Activated T-helper 17 cell treated with anti-CD3 and anti-CD28 coated beads, Interleukin-2, amount 50 U/mL, for 72 hours (primary cell): ENCODE measurements at regions not wholly inside any gene's neighbourhood (a gene's known extent, or its start where the extent isn't known, plus 50 kb on each side); places are given as distances from the start of the nearest gene placed in this dataset.

ENCODE experiments used
- ATAC-seq: fragments of 150-1000 bp; cut with Tn5 transposase; replicated peaks from 2 replicates; pipeline ENCODE4 v1.10.0; 2021; ENCODE audit warnings: mild to moderate bottlenecking, moderate library complexity
- H3K27ac Mint-ChIP-seq: one replicate; pipeline ENCODE4 v1.8.0; 2022; ENCODE audit warnings: mixed read lengths
- H3K27me3 Mint-ChIP-seq: one replicate; pipeline ENCODE4 v1.8.0; 2022; ENCODE audit warnings: mixed read lengths
- H3K36me3 Mint-ChIP-seq: one replicate; pipeline ENCODE4 v1.8.0; 2022; ENCODE audit warnings: low read depth, mild to moderate bottlenecking, mixed read lengths
- H3K4me1 Mint-ChIP-seq: one replicate; pipeline ENCODE4 v1.8.0; 2022; ENCODE audit warnings: mixed read lengths
- H3K4me3 Mint-ChIP-seq: one replicate; pipeline ENCODE4 v1.8.0; 2022; ENCODE audit warnings: mild to moderate bottlenecking, mixed read lengths
- H3K9me3 Mint-ChIP-seq: one replicate; pipeline ENCODE4 v1.8.0; 2022; ENCODE audit warnings: mixed read lengths

DNA sequence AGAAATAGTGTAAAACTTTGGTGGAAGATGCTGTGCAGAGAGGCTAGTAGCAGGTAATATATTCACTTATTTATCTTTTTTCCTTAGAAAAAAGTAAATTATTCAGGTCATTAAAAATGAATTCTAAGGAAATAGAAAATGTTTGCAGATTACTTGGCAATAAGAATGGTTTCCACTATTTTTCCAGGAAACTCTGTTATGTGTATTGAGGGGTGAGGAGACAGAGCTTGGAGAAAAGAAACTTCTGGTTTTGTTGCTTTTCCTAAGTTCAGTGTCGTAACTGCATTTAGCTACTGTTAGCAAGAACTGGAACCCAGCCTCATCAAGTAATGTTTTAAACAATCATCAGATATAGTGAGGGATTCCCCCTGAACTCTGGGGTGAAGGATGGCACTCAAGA, 79.2 kb upstream of the SMLR1 start:
- no peaks in the 10 kb centered on the region for H3K4me1 Mint-ChIP-seq
- ATAC-seq, result no peak
- H3K4me3 Mint-ChIP-seq, result no peak overlapping the region
- H3K27me3 Mint-ChIP-seq, result peaks cover 3% of the 10 kb centered on the region
- no peaks in the 10 kb centered on the region for H3K36me3 Mint-ChIP-seq
- no peak overlapping the region for H3K27ac Mint-ChIP-seq
- no peaks in the 10 kb centered on the region for H3K9me3 Mint-ChIP-seq

DNA sequence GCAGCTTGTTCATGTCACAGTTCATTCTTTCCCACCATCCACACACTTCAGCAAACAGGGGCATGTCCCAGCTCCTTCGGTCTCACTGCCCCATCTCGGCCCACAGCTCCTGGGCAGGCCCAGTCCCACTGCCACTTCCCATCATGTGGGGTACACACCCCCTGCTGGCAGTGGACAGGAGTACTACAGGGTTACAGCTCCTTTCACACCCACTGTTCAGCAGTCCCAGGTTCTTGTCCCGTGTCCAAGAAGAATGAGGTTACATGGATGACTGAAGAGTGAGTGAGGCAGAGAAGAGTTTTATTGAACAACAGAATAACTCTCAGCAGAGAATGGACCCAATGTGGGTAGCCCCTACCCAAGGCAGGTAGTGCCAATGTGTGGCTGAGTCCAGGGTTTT, 77.8 kb upstream of the SMLR1 start:
- Mint-ChIP-seq H3K27me3 (peaks cover 3% of the 10 kb centered on the region), H3K36me3 (no peaks in the 10 kb centered on the region), H3K4me1 (no peaks in the 10 kb centered on the region), H3K9me3 (no peaks in the 10 kb centered on the region), H3K4me3 (no peak overlapping the region), H3K27ac (no peak overlapping the region)
- no peak for ATAC-seq

DNA sequence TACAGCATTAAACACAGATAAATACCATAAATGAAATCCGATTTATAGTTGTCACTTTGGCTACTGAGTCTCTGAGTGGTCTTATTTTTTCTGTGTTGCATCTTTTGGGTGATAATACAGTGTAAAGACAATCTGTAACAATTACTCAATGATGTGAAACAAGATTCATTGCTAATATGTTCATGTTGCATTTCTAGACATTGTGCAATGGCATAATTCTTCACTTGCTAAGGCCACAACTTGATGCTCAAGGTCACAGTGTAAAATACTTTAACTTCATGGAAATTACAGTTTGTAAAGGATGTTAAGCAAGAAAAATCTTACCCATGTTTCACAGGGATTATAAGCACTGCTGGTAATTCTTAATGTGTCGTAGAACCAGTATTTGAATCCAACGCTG, 74.9 kb upstream of the SMLR1 start:
- no peak for ATAC-seq
- Mint-ChIP-seq H3K36me3 (no peaks in the 10 kb centered on the region), H3K27me3 (peaks cover 3% of the 10 kb centered on the region), H3K27ac (no peak overlapping the region), H3K4me3 (no peak overlapping the region), H3K9me3 (no peaks in the 10 kb centered on the region), H3K4me1 (no peaks in the 10 kb centered on the region)

DNA sequence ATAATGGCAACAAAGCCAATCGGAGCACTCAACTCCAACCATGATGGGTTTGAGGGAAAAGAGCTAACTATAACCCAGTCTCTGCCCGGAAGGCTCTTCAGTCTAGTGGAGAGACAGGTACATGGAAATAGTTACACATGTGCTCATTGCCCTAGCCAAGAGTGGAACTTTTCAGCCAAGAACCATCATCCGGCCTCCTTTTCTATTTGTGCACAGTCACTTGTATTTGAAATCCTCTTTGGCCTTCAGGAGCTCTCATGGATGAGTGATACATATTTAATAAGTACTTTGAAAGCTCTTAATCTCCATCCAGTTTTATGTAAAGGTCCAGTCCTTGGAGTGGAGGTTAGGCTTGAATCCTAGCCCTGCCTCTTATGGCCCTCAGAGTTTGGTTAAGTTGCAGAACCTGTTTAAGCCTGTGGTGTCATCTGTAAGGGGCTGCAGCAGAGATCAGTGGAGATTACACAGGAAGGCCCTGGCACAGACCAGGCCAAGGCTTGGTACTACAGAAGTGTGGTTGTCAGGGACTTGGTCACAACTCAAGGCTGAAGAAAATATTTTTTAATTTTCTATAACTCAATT, 72.3 kb upstream of the SMLR1 start:
- Mint-ChIP-seq H3K27me3 (peaks cover 3% of the 10 kb centered on the region), H3K9me3 (no peaks in the 10 kb centered on the region), H3K4me3 (no peak overlapping the region), H3K27ac (no peak overlapping the region), H3K4me1 (peaks cover 4% of the 10 kb centered on the region), H3K36me3 (no peaks in the 10 kb centered on the region)
- ATAC-seq, result no peak

DNA sequence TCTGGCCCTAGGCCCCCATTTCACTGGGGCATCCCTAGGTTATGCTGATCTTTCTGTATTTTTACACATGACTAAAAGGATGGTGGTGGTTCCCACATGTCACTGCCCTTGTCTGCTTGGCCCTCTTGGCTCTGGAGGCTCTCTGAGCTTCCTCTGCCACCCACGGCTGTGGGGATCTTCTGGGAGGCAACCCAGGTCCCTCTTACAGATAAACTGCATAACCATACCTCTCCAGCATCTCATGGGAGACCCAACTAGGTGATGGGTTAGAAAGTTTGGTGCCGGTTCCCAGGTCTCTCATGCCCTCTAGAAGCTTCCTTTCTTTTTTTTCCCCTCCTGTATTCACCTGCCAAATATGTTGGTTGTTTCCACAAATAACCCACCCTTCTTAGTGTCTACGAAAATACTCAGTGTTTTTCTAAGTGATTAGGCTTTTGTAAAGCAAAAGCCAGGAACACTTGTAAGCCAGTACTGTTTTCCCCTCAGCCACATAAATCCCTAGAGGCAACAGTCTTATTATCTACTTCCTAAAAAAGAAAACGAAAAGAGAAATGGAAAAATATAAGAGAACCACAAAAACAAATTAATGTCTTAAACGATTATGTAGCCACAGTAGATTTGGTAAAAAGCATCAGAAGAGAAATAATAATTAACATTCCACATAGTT, 71.7 kb upstream of the SMLR1 start:
- Mint-ChIP-seq H3K4me1 (peaks cover 4% of the 10 kb centered on the region), H3K9me3 (no peaks in the 10 kb centered on the region), H3K27me3 (peaks cover 3% of the 10 kb centered on the region), H3K36me3 (no peaks in the 10 kb centered on the region), H3K27ac (no peak overlapping the region), H3K4me3 (no peak overlapping the region)
- ATAC-seq, result no peak

DNA sequence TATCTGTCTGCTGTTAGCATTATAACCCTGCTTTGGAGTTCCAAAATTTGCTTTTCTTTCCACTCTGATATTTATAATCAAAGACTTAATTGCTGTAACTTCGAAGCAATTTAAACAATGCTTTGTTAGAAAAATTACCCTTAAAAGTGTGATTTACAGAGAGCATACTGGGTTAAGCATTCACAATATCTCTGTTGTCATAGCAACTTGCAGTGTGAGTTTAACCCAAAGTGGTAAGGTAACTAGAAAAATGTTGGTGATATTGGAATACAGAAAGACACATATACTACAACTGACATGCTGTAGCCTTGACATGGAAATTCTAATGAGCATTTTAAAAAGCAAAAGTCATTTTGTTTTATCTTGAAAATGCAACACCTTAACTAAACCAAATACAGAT, 70.4 kb upstream of the SMLR1 start:
- ATAC-seq, result no peak

DNA sequence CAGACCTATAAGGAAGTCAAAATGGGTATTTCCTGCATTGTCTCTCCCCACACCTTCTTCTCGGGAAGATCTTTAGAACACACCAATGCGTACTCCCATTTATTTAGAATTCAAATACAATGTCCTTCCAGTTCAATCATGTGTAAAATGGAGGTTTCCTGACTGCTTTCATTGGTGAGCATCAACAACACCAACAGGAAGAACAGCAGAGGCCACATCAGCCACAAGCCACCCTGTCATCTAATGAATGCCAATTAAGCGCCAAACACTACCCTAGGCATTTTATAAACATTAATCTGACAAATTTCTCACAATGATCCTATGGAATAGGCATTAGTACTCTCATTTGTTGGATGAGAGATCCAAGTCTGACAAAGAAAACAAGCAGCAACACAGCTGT, 68.4 kb upstream of the SMLR1 start:
- Mint-ChIP-seq H3K4me1 (peaks cover 4% of the 10 kb centered on the region), H3K9me3 (no peaks in the 10 kb centered on the region), H3K36me3 (no peaks in the 10 kb centered on the region), H3K4me3 (no peak overlapping the region), H3K27me3 (no peaks in the 10 kb centered on the region), H3K27ac (peak overlapping the region; percentile 74)
- ATAC-seq, result no peak

More for the DNA sequence above, 70.4 kb upstream of the SMLR1 start:
- Mint-ChIP-seq H3K27ac (no peak overlapping the region), H3K4me1 (peaks cover 4% of the 10 kb centered on the region), H3K9me3 (no peaks in the 10 kb centered on the region), H3K36me3 (no peaks in the 10 kb centered on the region), H3K27me3 (no peaks in the 10 kb centered on the region), H3K4me3 (no peak overlapping the region)

DNA sequence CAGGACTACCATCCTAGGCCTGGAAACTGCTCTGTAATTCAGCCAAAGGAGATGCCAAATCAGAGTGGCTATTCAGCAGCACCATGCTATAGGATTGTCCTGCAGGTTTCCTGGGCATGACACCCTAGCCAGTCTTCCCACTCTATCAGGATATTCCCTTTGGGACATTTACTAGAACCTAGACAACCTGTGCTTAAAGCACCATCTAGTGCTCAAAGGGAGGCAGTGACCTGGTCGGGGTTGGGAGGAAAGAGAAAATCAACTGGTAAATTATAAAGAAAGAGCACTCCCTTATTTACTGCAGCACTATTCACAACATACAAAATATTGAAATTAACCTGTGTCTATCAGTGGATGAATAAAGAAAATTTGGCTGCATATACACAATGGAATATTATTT, 67.2 kb upstream of the SMLR1 start:
- ATAC-seq, result no peak
- Mint-ChIP-seq H3K36me3 (no peaks in the 10 kb centered on the region), H3K27ac (no peak overlapping the region), H3K4me1 (peaks cover 4% of the 10 kb centered on the region), H3K27me3 (no peaks in the 10 kb centered on the region), H3K4me3 (no peak overlapping the region), H3K9me3 (no peaks in the 10 kb centered on the region)

DNA sequence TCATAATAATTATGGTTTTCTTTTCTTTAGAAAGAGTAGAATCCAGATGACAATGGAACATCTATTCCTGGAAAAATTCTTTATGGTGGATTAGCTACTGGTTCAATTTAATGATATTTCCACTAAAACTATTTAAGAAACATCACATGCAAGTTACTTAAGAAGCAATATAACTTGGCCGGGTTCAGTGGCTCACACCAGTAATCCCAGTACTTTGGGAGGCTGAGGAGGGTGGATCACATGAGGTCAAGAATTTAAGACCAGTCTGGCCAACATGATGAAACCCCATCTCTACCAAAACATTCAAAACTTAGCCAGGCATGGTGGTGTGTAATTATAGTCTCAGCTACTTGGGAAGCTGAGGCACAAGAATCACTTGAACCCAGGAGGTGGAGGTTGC, 65.9 kb upstream of the SMLR1 start:
- Mint-ChIP-seq H3K4me3 (no peak overlapping the region), H3K27ac (no peak overlapping the region), H3K9me3 (no peaks in the 10 kb centered on the region), H3K27me3 (no peaks in the 10 kb centered on the region), H3K4me1 (peaks cover 4% of the 10 kb centered on the region), H3K36me3 (no peaks in the 10 kb centered on the region)
- ATAC-seq, result no peak

DNA sequence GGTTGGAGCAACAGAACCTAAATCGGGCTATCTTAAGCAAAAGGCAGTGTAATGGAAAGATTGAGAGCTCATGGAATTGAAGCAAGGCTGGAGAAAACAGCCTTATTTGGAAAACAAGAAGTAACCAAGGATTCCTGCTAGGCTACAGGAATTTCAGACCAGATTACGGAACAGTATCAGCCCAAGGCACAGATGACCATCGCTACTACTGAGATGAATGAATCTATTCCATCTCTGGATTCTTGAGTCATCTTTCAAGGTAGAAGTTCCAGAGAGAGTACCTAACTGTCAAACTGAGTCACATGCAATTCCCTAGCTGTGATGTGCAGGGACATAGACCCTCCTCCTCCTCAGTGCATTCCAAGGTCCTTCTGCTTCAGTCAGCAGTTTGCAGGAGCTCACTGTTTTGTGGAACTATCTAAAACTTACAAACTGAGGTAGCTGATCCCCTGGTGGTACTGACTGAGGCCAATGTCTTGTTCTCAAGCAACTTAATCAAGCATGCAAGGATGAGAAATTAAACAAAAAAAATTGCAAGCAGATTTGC, 62.0 kb upstream of the SMLR1 start:
- no peak for ATAC-seq
- Mint-ChIP-seq H3K27ac (no peak overlapping the region), H3K9me3 (no peaks in the 10 kb centered on the region), H3K27me3 (no peaks in the 10 kb centered on the region), H3K4me1 (no peaks in the 10 kb centered on the region), H3K36me3 (no peaks in the 10 kb centered on the region), H3K4me3 (no peak overlapping the region)

DNA sequence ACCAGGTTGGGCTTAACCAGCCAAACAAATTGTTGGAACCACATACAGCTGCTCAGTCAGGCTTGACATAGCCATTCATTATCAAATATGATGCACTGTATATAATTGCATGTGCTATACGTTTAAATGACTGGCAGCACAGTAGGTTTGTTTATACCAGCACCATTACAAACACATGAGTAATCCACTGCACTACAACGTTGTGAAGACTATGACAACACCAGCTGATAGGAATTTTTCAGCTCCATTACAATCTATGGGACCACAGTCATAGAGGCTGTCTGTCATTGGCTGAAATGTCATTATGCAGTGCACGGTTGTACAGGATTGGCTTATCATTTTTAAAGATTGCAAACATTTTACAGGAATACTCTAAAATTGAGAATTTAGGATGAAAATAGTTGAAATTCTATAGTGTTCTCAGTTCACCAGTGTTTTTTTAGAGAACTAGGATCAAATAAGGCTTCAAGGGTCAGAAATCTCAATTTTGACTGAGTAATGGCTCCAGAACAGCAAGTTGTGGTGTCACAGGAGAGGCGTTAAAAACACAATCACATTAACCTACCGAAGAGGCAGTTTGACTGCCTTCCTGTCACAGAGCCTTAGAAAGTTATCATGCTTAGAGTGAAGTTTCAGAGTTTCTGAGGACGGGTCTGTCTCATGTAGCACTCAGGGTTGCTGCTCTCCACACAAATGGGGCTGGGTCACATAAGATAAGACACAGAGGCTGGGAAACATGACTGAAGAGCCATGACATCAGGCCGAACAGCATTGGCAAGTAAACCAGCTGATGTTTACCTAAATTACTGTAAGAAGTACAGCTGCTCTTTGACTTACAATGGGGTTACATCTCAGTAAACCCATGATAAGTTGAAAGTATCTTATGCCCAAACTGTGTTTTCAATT, 60.7 kb upstream of the SMLR1 start:
- Mint-ChIP-seq H3K27me3 (no peaks in the 10 kb centered on the region), H3K27ac (no peak overlapping the region), H3K36me3 (no peaks in the 10 kb centered on the region), H3K4me3 (no peak overlapping the region), H3K9me3 (no peaks in the 10 kb centered on the region), H3K4me1 (no peaks in the 10 kb centered on the region)
- no peak for ATAC-seq

DNA sequence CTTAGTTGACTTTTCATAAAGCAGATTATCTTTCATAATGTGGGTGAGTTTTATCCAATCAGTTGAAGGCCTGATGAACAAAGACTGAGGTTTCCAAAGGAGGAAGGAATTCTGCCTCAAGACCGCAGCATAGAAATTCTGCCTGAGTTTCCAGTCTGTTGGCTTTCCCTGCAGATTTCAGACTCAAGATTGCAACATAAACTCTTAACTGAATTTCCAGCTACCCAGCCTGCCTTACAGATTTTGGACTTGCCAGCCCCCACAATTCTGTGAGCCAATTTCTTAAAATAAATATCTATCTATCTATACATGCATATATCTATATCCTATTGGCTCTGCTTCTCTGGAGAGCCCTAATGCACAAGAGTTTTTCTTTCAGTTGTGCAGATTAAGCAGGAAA, 57.3 kb upstream of the SMLR1 start:
- Mint-ChIP-seq H3K27me3 (no peaks in the 10 kb centered on the region), H3K4me1 (no peaks in the 10 kb centered on the region), H3K4me3 (no peak overlapping the region), H3K36me3 (no peaks in the 10 kb centered on the region), H3K9me3 (no peaks in the 10 kb centered on the region), H3K27ac (no peak overlapping the region)
- no peak for ATAC-seq

DNA sequence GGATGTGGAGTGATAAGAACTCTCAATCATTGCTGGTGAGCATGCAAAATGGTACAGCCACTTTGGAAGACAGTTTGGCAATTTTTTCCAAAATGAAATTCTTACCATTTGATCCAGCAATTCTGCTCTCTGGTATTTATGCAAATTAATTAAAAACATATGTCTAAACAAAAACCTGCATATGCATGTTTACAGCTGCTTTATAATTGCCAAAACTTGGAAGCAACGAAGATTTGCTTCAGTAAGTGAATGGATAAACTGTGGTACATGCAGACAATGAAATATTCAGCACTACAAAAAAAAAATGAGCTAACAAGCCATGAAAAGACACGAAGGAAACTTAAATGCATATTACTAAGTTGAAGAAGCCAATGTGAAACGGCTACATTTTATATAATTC, 55.5 kb upstream of the SMLR1 start:
- Mint-ChIP-seq H3K36me3 (no peaks in the 10 kb centered on the region), H3K4me3 (no peak overlapping the region), H3K27ac (no peak overlapping the region), H3K9me3 (no peaks in the 10 kb centered on the region), H3K4me1 (peaks cover 6% of the 10 kb centered on the region), H3K27me3 (no peaks in the 10 kb centered on the region)
- ATAC-seq, result no peak

DNA sequence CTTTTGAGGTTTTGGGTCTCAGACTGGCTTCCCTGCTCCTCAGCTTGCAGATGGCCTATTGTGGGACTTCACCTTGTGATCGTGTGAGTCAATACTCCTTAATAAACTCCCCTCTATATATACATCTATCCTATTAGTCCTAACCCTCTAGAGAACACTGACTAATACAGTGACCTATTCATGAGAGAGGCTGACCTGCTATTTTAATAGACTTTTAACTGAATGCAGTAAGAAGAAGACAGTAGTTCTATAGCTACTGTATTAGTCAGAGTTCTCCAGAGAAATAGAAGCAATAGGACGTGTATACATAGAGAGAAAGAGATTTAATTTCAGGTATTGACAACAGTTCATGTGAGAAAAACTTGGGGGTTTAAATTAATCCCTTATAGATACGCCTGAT, 53.3 kb upstream of the SMLR1 start:
- Mint-ChIP-seq H3K9me3 (no peaks in the 10 kb centered on the region), H3K27ac (no peak overlapping the region), H3K36me3 (no peaks in the 10 kb centered on the region), H3K4me1 (peaks cover 8% of the 10 kb centered on the region), H3K4me3 (no peak overlapping the region), H3K27me3 (no peaks in the 10 kb centered on the region)
- ATAC-seq, result no peak
